PFSK-1 (cell line): ENCODE measurements at regions not wholly inside any gene's neighbourhood (a gene's known extent, or its start where the extent isn't known, plus 50 kb on each side); places are given as distances from the start of the nearest gene placed in this dataset.

ENCODE experiments used
- FOXP2 ChIP-seq: optimal IDR thresholded peaks from 2 replicates; pipeline ENCODE3; 2011; ENCODE audit warnings: borderline replicate concordance, control low read depth, inconsistent platforms; ENCODE audit not compliant: insufficient read depth; ENCODE audit errors: extremely low read length, extremely low read depth
- POLR2AphosphoS5 ChIP-seq: IDR thresholded peaks from 2 replicates; pipeline ENCODE4 v1.6.1; 2012; ENCODE audit warnings: low read depth, mild to moderate bottlenecking, control low read depth, low read length, moderate library complexity
- SIN3A ChIP-seq: IDR thresholded peaks from 2 replicates; pipeline ENCODE4 v1.6.1; 2012; ENCODE audit warnings: mild to moderate bottlenecking, low read length, moderate library complexity, borderline replicate concordance; ENCODE audit not compliant: insufficient read depth
- TAF1 ChIP-seq: IDR thresholded peaks from 2 replicates; pipeline ENCODE4 v1.6.1; 2012; ENCODE audit warnings: low read length, control low read depth, borderline replicate concordance; ENCODE audit not compliant: insufficient read depth
- TF ChIP-seq, protein P1 (sequence below), 2 experiments: IDR thresholded peaks; 2 replicates each; pipeline versions ENCODE4 v1.6.1 to v1.8.0; 2011 to 2012; ENCODE audit warnings: low read depth in 2 of 2, low read length in 2 of 2, control low read depth in 1 of 2, inconsistent platforms in 1 of 2, mild to moderate bottlenecking in 1 of 2, moderate library complexity in 1 of 2; ENCODE audit not compliant: insufficient read depth in 1 of 2

GRCh38 chr5:117794847-117795246, 1193.5 kb downstream of the DTWD2 start:
- TF ChIP-seq FOXP2, result no peak
- TF ChIP-seq, protein P1, sequence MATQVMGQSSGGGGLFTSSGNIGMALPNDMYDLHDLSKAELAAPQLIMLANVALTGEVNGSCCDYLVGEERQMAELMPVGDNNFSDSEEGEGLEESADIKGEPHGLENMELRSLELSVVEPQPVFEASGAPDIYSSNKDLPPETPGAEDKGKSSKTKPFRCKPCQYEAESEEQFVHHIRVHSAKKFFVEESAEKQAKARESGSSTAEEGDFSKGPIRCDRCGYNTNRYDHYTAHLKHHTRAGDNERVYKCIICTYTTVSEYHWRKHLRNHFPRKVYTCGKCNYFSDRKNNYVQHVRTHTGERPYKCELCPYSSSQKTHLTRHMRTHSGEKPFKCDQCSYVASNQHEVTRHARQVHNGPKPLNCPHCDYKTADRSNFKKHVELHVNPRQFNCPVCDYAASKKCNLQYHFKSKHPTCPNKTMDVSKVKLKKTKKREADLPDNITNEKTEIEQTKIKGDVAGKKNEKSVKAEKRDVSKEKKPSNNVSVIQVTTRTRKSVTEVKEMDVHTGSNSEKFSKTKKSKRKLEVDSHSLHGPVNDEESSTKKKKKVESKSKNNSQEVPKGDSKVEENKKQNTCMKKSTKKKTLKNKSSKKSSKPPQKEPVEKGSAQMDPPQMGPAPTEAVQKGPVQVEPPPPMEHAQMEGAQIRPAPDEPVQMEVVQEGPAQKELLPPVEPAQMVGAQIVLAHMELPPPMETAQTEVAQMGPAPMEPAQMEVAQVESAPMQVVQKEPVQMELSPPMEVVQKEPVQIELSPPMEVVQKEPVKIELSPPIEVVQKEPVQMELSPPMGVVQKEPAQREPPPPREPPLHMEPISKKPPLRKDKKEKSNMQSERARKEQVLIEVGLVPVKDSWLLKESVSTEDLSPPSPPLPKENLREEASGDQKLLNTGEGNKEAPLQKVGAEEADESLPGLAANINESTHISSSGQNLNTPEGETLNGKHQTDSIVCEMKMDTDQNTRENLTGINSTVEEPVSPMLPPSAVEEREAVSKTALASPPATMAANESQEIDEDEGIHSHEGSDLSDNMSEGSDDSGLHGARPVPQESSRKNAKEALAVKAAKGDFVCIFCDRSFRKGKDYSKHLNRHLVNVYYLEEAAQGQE (IDR thresholded peaks at IDR 0.05; ENCODE audit: insufficient read depth in 1 of 2, low read depth in 2 of 2, low read length in 2 of 2), result no peak

DNA sequence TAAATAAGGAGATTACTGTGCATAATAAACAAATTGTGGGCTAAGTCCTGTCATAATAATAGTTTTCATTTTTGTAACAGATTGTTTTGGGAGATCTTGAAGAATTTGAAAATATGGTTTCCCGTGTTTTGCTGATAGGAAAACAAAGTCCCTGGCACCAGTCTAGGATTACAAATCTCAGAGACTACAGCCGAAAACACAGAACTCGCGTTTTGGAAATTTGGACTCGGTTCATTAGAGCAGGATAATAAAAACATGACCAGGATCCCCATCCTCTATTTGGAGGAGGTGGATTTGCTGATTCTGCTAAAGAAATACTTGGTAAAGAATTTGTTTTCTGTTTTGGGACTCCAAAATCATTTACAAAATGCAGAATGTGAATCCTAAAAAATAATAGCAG, 1194.4 kb downstream of the DTWD2 start:
- no peak for TF ChIP-seq TAF1
- no peak for TF ChIP-seq FOXP2
- TF ChIP-seq SIN3A, result no peak
- no peak for TF ChIP-seq POLR2AphosphoS5
- TF ChIP-seq, protein P1 (IDR thresholded peaks at IDR 0.05; ENCODE audit: insufficient read depth in 1 of 2, low read depth in 2 of 2, low read length in 2 of 2), result no peak

DNA sequence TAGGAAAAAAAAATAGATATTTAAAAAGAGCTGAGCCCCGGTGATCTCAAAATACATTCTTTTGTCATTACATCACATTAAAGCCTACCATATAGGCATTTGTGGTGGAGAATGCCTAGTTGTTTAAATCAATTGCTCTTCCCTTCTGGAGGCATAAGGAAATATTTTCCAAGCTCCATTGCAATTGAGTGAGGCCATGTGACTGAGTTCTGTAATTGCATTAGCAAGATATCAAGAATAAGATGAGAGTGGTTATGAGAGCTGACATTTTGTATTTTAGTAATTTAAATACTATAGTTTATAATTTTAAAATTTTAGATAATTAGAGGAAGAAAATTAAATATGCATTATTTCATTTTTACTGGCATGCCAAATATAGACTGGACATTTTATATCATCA, 1195.9 kb downstream of the DTWD2 start:
- TF ChIP-seq TAF1 (no peak), SIN3A (no peak), FOXP2 (no peak), POLR2AphosphoS5 (no peak)
- TF ChIP-seq, protein P1 (IDR thresholded peaks at IDR 0.05; ENCODE audit: insufficient read depth in 1 of 2, low read depth in 2 of 2, low read length in 2 of 2), result no peak

DNA sequence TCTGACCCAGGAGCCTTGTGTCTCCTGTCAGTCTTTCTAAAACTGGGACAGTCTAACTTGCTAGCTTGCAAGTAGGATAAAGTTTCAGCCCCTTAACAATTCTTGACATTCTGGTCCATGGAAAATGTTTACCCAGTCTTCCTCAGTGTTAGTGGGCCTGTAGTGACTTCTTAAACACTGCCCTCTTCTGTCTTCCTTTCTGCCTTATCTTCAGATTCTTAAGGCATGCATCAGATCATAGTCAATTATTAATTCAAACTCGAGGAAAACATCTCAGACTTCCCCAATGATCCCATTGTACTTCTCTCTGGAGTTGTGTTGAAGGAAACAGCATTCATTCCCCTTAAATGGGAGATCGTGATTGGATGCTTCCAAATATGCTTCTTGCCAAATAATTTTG, 1199.8 kb downstream of the DTWD2 start:
- no peak for TF ChIP-seq FOXP2
- TF ChIP-seq, protein P1 (IDR thresholded peaks at IDR 0.05; ENCODE audit: insufficient read depth in 1 of 2, low read depth in 2 of 2, low read length in 2 of 2), result no peak
- TF ChIP-seq TAF1, result no peak
- TF ChIP-seq POLR2AphosphoS5, result no peak
- no peak for TF ChIP-seq SIN3A

DNA sequence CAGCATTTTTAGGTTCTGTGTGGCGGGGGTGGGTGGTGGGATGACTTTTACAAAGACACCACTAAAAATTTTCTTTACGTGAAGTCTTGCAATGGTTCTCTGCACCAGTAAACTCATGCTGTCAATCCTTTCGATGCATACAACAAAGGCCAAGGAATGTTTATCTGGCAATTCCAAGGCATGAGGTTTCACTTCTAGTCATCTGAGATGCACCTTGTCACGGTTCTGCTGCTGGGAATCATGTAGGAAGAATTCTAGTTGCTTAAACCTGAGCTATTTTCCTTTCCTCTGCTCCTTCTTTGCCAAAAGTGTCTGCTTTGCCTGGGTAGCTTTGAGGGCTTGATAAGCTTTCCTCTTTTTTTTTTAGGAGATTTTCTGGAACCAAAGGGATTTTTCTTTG, 1204.5 kb upstream of the SEMA6A start:
- no peak for TF ChIP-seq TAF1
- no peak for TF ChIP-seq SIN3A
- no peak for TF ChIP-seq POLR2AphosphoS5
- TF ChIP-seq, protein P1 (IDR thresholded peaks at IDR 0.05; ENCODE audit: insufficient read depth in 1 of 2, low read depth in 2 of 2, low read length in 2 of 2), result no peak
- TF ChIP-seq FOXP2, result no peak
